Common myeloid progenitor, CD34-positive (primary cell): ENCODE measurements at regions not wholly inside any gene's neighbourhood (a gene's known extent, or its start where the extent isn't known, plus 50 kb on each side); places are given as distances from the start of the nearest gene placed in this dataset.

Experiments used
- CTCF ChIA-PET: fragments of 350-600 bp; sonication (Branson Sonifier 250); formaldehyde crosslinking; loops from one replicate; lab custom pipeline; 2021; ENCODE audit warnings: antibody characterized with exemption; lab: Charles Lee
- POLR2A ChIA-PET: fragments of 350-600 bp; sonication (Branson Sonifier 250); formaldehyde crosslinking; loops from one replicate; lab custom pipeline; 2021; ENCODE audit warnings: antibody characterized with exemption; lab: Charles Lee
- DNase-seq, 3 donors: peaks; one replicate each; pipeline versions ENCODE4 v3.0.0 to v3.0.0-alpha.2; 2013
- H3K27ac ChIP-seq, 2 experiments: 1 replicate in 1 of 2; 2 replicates in 1 of 2; pipeline ENCODE4 v1.7.0; 2013; ENCODE audit warnings: inconsistent platforms in 2 of 2, low read length in 2 of 2, mild to moderate bottlenecking in 2 of 2, low read depth in 1 of 2, moderate library complexity in 1 of 2; ENCODE audit not compliant: severe bottlenecking in 2 of 2, insufficient read depth in 1 of 2, poor library complexity in 1 of 2
- H3K27me3 ChIP-seq, 5 experiments: replicated peaks in 2 of 5; 1 replicate in 3 of 5; 2 replicates in 2 of 5; pipeline versions ENCODE4 v1.6.1 to v1.7.0; 2013; ENCODE audit warnings: low read length in 4 of 5, mild to moderate bottlenecking in 2 of 5, moderate library complexity in 2 of 5, inconsistent platforms in 1 of 5; ENCODE audit not compliant: insufficient read depth in 5 of 5, control insufficient read depth in 4 of 5
- H3K36me3 ChIP-seq, 4 experiments: 1 replicate in 2 of 4; 2 replicates in 2 of 4; pipeline versions ENCODE4 v1.6.1 to v1.7.0; 2013; ENCODE audit warnings: low read length in 3 of 4, control low read depth in 1 of 4, mild to moderate bottlenecking in 1 of 4; ENCODE audit not compliant: control insufficient read depth in 4 of 4, insufficient read depth in 4 of 4
- H3K4me1 ChIP-seq, 4 experiments: 1 replicate in 3 of 4; 2 replicates in 1 of 4; pipeline versions ENCODE4 v1.6.1 to v1.7.1; 2013; ENCODE audit warnings: low read length in 3 of 4, mild to moderate bottlenecking in 3 of 4, control low read depth in 1 of 4, inconsistent platforms in 1 of 4, moderate library complexity in 1 of 4; ENCODE audit not compliant: control insufficient read depth in 4 of 4, insufficient read depth in 4 of 4; ENCODE audit errors: control extremely low read depth in 1 of 4
- H3K4me3 ChIP-seq, 7 experiments: 1 replicate in 4 of 7; 2 replicates in 3 of 7; pipeline versions ENCODE4 v1.5.1 to v1.7.0; 2013; ENCODE audit warnings: mild to moderate bottlenecking in 7 of 7, low read length in 6 of 7, moderate library complexity in 6 of 7, inconsistent platforms in 2 of 7, low read depth in 2 of 7, control low read depth in 1 of 7; ENCODE audit not compliant: insufficient read depth in 4 of 7, control insufficient read depth in 1 of 7; ENCODE audit errors: extremely low read depth in 1 of 7
- H3K9me3 ChIP-seq, 5 experiments: 1 replicate in 4 of 5; 2 replicates in 1 of 5; pipeline versions ENCODE4 v1.6.1 to v1.7.1; 2013; ENCODE audit warnings: low read length in 4 of 5, mild to moderate bottlenecking in 2 of 5, inconsistent platforms in 1 of 5, low read depth in 1 of 5, moderate library complexity in 1 of 5; ENCODE audit not compliant: control insufficient read depth in 4 of 5, insufficient read depth in 2 of 5; ENCODE audit errors: control extremely low read depth in 1 of 5
- WGBS: methylation state at CpG from one replicate; pipeline ENCODE4 v1.1.5; 2013; ENCODE audit not compliant: insufficient coverage; 5-methylcytosine and 5-hydroxymethylcytosine counted together

- Histone ChIP-seq H3K36me3 (no peaks in the 10 kb centered on the region), H3K9me3 (no peaks in the 10 kb centered on the region), H3K4me1 (no peaks in the 10 kb centered on the region), H3K4me3 (no peak overlapping the region), H3K27me3 (no peaks in the 10 kb centered on the region), H3K27ac (no peak overlapping the region)
- ChIA-PET CTCF (no interaction called here), POLR2A (no interaction called here)
- 94% methylated on average over 2 of the region's 3 CpGs for WGBS
- no peak for DNase-seq
Observed at GRCh38 chr5:163190283-163190682, 247.1 kb upstream of the CCNG1 start.

DNA sequence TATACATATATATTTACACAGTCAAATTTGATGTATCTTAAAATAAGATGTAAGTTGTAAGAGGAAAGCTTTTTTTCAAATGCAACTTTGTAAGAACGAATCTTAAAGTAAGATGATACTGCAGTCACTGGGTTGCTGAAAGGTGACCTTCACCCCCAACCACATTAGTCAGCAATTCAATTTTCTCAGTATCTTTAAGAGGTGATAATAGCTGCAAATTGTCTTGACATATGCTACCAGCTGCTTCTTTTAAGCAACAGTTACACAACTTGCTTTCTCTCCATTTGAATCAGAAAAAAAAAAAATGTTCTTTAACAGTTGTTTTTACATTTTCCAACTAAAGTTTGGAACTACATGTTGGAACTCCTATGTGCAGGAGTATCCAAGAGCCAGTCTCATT is 246.6 kb upstream of the CCNG1 start:
- no peak for DNase-seq
- Histone ChIP-seq H3K27me3 (no peaks in the 10 kb centered on the region), H3K36me3 (no peaks in the 10 kb centered on the region), H3K4me3 (no peak overlapping the region), H3K9me3 (no peaks in the 10 kb centered on the region), H3K4me1 (no peaks in the 10 kb centered on the region), H3K27ac (no peak overlapping the region)
- WGBS = no CpG with 5 or more reads among the region's 1 CpG
- CTCF ChIA-PET = no interaction called here
- POLR2A ChIA-PET = no interaction called here

DNA sequence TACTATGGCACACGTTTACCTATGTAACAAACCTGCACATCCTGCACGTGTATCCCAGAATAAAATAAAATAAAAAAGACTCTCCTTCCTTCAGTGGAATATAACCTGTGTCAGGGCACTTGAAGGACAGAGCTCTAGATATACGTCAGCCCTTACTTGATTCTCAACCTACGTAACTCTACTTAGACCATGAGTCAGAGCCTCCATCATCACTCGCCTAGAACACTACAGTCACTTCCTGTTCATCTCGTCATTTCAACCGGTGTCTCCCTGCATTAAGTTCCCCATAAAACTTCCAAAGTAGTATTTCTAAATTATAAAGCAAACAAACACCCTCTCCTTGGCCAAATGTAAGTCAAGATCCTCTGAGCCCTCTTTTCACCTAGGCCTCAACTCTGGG is 243.5 kb upstream of the CCNG1 start:
- CTCF ChIA-PET = no interaction called here
- 95% methylated on average over 5 of the region's 7 CpGs for WGBS
- no peak overlapping the region for H3K27ac ChIP-seq

GRCh38 chr5:163205645-163206044 is 231.8 kb upstream of the CCNG1 start:
- ChIA-PET CTCF (no interaction called here), POLR2A (no interaction called here)
- H3K4me3 ChIP-seq = no peak overlapping the region
- H3K4me1 ChIP-seq = no peaks in the 10 kb centered on the region
- H3K36me3 ChIP-seq = no peaks in the 10 kb centered on the region
- no peak for DNase-seq
- H3K27ac ChIP-seq = no peak overlapping the region
- H3K27me3 ChIP-seq = no peaks in the 10 kb centered on the region
- H3K9me3 ChIP-seq = no peaks in the 10 kb centered on the region

More for the DNA sequence above, 243.5 kb upstream of the CCNG1 start:
- POLR2A ChIA-PET = no interaction called here
- no peak overlapping the region for H3K4me3 ChIP-seq
- H3K4me1 ChIP-seq = no peaks in the 10 kb centered on the region
- H3K36me3 ChIP-seq = no peaks in the 10 kb centered on the region
- DNase-seq = no peak
- no peaks in the 10 kb centered on the region for H3K9me3 ChIP-seq
- H3K27me3 ChIP-seq = no peaks in the 10 kb centered on the region

- Histone ChIP-seq H3K27me3 (no peaks in the 10 kb centered on the region), H3K4me3 (no peak overlapping the region), H3K27ac (no peak overlapping the region), H3K9me3 (no peaks in the 10 kb centered on the region), H3K4me1 (no peaks in the 10 kb centered on the region), H3K36me3 (no peaks in the 10 kb centered on the region)
- ChIA-PET CTCF (no interaction called here), POLR2A (no interaction called here)
- no peak for DNase-seq
- 91% methylated on average over 1 of the region's 4 CpGs for WGBS
Observed at GRCh38 chr5:163221581-163221980, 215.8 kb upstream of the CCNG1 start.

DNA sequence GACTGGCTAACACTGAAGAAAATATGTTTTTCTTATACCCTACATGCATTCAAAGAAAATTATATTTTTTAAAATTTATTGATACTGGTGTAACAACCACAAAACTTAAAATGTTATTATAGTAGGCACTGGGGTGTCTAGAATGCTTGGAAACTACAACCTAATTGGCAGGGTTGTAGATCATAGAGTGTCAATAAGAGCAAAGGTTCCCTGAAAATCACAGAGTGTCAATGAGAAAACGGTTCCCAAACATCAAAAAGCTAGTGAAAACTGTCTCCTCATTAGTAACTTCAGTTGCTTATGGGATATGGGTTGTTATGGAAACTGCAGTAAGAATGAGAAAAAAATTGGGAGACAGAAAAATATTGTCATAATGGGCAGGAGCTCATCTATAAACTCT is 214.4 kb upstream of the CCNG1 start:
- WGBS = no CpG with 5 or more reads among the region's 1 CpG
- Histone ChIP-seq H3K4me1 (no peaks in the 10 kb centered on the region), H3K4me3 (no peak overlapping the region), H3K9me3 (no peaks in the 10 kb centered on the region), H3K27ac (no peak overlapping the region), H3K27me3 (no peaks in the 10 kb centered on the region), H3K36me3 (no peaks in the 10 kb centered on the region)
- POLR2A ChIA-PET = interaction anchor here (0.5 kb wide), 1 partner anchor 49 kb away, joined by 3 read pairs; no protein-coding TSS in a partner anchor
- CTCF ChIA-PET = no interaction called here
- DNase-seq = no peak

- CTCF ChIA-PET = no interaction called here
- no CpG with 5 or more reads among the region's 2 CpGs for WGBS
- Histone ChIP-seq H3K9me3 (no peaks in the 10 kb centered on the region), H3K4me1 (no peaks in the 10 kb centered on the region), H3K4me3 (no peak overlapping the region), H3K27me3 (no peaks in the 10 kb centered on the region), H3K27ac (no peak overlapping the region), H3K36me3 (no peaks in the 10 kb centered on the region)
- DNase-seq = no peak
- POLR2A ChIA-PET = no interaction called here
Observed at GRCh38 chr5:163244445-163244987, 192.9 kb upstream of the CCNG1 start.
